H1 (cell line): ENCODE measurements at regions not wholly inside any gene's neighbourhood (a gene's known extent, or its start where the extent isn't known, plus 50 kb on each side); places are given as distances from the start of the nearest gene placed in this dataset.
A peak's percentile ranks its signal among the peaks of the same experiment; 100 is the strongest.

ENCODE experiments used
- ATF3 ChIP-seq: IDR thresholded peaks from 2 replicates; pipeline ENCODE4 v1.6.1; 2011; ENCODE audit warnings: low read depth, mild to moderate bottlenecking, low read length; ENCODE audit not compliant: insufficient read depth
- CREB1 ChIP-seq: IDR thresholded peaks from 2 replicates; pipeline ENCODE4 v1.6.1; 2012; ENCODE audit warnings: inconsistent platforms
- GABPA ChIP-seq: IDR thresholded peaks from 2 replicates; pipeline ENCODE4 v1.6.1; 2011; ENCODE audit warnings: mild to moderate bottlenecking, low read length, moderate library complexity, borderline replicate concordance; ENCODE audit not compliant: insufficient read depth
- NANOG ChIP-seq: IDR thresholded peaks from 2 replicates; pipeline ENCODE4 v1.6.1; 2011; ENCODE audit warnings: low read length, low read depth, mild to moderate bottlenecking, inconsistent platforms; ENCODE audit not compliant: insufficient read depth, poor library complexity, severe bottlenecking
- POLR2A ChIP-seq, 2 experiments: IDR thresholded peaks; 1 replicate in 1 of 2; 2 replicates in 1 of 2; pipeline ENCODE4 v1.6.1; 2011; ENCODE audit warnings: low read depth in 2 of 2, low read length in 2 of 2, mild to moderate bottlenecking in 2 of 2; ENCODE audit errors: control extremely low read depth in 1 of 2
- POLR2AphosphoS5 ChIP-seq: IDR thresholded peaks from 2 replicates; pipeline ENCODE4 v1.6.1; 2011; ENCODE audit warnings: low read depth, low read length
- SIN3A ChIP-seq, 2 experiments: IDR thresholded peaks in 1 of 2; conservative IDR thresholded peaks in 1 of 2; 2 replicates each; pipeline ENCODE4 v1.6.1; 2011 to 2012; ENCODE audit warnings: low read length in 2 of 2, improper control_type of control experiment in 1 of 2, low read depth in 1 of 2, mild to moderate bottlenecking in 1 of 2
- SIX5 ChIP-seq: IDR thresholded peaks from 2 replicates; pipeline ENCODE4 v1.6.1; 2011; ENCODE audit warnings: mild to moderate bottlenecking, low read depth, low read length
- TCF12 ChIP-seq: IDR thresholded peaks from 2 replicates; pipeline ENCODE4 v1.6.1; 2011; ENCODE audit warnings: low read depth, mild to moderate bottlenecking, low read length
- ZNF274 ChIP-seq: IDR thresholded peaks from 2 replicates; pipeline ENCODE4 v1.7.0; 2012; ENCODE audit warnings: low read length, borderline replicate concordance; ENCODE audit errors: extremely low read depth
- TF ChIP-seq, protein P1 (sequence below), 3 experiments: IDR thresholded peaks; 1 replicate in 2 of 3; 2 replicates in 1 of 3; pipeline versions ENCODE4 v1.5.1 to v1.6.1; 2011; ENCODE audit warnings: low read length in 3 of 3, mild to moderate bottlenecking in 3 of 3, inconsistent platforms in 2 of 3, low read depth in 1 of 3, moderate library complexity in 1 of 3; ENCODE audit not compliant: insufficient read depth in 1 of 3; ENCODE audit errors: control extremely low read depth in 1 of 3

- TF ChIP-seq SIX5, result no peak
- no peak for TF ChIP-seq ATF3
- no peak for TF ChIP-seq CREB1
- no peak for TF ChIP-seq ZNF274
- TF ChIP-seq NANOG, result no peak
- TF ChIP-seq, protein P1, sequence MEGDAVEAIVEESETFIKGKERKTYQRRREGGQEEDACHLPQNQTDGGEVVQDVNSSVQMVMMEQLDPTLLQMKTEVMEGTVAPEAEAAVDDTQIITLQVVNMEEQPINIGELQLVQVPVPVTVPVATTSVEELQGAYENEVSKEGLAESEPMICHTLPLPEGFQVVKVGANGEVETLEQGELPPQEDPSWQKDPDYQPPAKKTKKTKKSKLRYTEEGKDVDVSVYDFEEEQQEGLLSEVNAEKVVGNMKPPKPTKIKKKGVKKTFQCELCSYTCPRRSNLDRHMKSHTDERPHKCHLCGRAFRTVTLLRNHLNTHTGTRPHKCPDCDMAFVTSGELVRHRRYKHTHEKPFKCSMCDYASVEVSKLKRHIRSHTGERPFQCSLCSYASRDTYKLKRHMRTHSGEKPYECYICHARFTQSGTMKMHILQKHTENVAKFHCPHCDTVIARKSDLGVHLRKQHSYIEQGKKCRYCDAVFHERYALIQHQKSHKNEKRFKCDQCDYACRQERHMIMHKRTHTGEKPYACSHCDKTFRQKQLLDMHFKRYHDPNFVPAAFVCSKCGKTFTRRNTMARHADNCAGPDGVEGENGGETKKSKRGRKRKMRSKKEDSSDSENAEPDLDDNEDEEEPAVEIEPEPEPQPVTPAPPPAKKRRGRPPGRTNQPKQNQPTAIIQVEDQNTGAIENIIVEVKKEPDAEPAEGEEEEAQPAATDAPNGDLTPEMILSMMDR (IDR thresholded peaks at IDR 0.05; ENCODE audit: control extremely low read depth in 1 of 3, insufficient read depth in 1 of 3, low read depth in 1 of 3, low read length in 3 of 3), result peak; percentile 54 to 68 (median 60); a peak in 3 of 4 replicates
- TF ChIP-seq SIN3A (conservative IDR thresholded peaks at IDR 0.05 in 1 of 2, IDR thresholded peaks at IDR 0.05 in 1 of 2; ENCODE audit: low read depth in 1 of 2, low read length in 2 of 2), result peak in 1 of 2 experiments; percentile 70; a peak in 2 of 4 replicates
- no peak for TF ChIP-seq POLR2A (IDR thresholded peaks at IDR 0.05; ENCODE audit: control extremely low read depth in 1 of 2, low read depth in 2 of 2, low read length in 2 of 2)
- no peak for TF ChIP-seq POLR2AphosphoS5
- no peak for TF ChIP-seq TCF12
- TF ChIP-seq GABPA, result no peak
Observed at GRCh38 chr17:34424814-34425491, 61.9 kb upstream of the CCL1 start.
